PC-9 (cell line): ENCODE measurements at regions not wholly inside any gene's neighbourhood (a gene's known extent, or its start where the extent isn't known, plus 50 kb on each side); places are given as distances from the start of the nearest gene placed in this dataset.

ENCODE experiments used
- BruUV-seq: library from RNA; stranded (reverse); fragments of 400-500 nt; replicated peaks from 2 replicates; lab custom pipeline; 2021; lab: Mats Ljungman, UMichigan
- CTCF ChIA-PET: fragments of 300-600 bp; sonication (Branson Sonifier 250); formaldehyde crosslinking; loops from one replicate; lab custom pipeline; 2022; ENCODE audit warnings: antibody characterized with exemption; lab: Charles Lee
- POLR2A ChIA-PET: fragments of 300-600 bp; sonication (Branson Sonifier 250); formaldehyde crosslinking; loops from one replicate; lab custom pipeline; 2022; ENCODE audit warnings: antibody characterized with exemption; ENCODE audit not compliant: unreplicated experiment; lab: Charles Lee
- DNase-seq, 2 experiments: peaks; one replicate each; pipeline versions ENCODE4 v3.0.0 to v3.0.0-alpha.2; 2015 to 2022; ENCODE audit warnings: mixed read lengths in 1 of 2
- H2AFZ ChIP-seq: fragments of 200-600 bp; sonication (generic); 2 replicates; pipeline ENCODE4 v1.8.1; 2017; ENCODE audit warnings: antibody characterized with exemption
- H3F3A ChIP-seq: fragments of 200-600 bp; sonication (generic); 2 replicates; pipeline ENCODE4 v1.8.1; 2017; ENCODE audit warnings: antibody characterized with exemption, mild to moderate bottlenecking, low read depth; ENCODE audit not compliant: insufficient read depth
- H3K27ac ChIP-seq: fragments of 200-600 bp; sonication (generic); 2 replicates; pipeline ENCODE4 v1.6.1; 2016; ENCODE audit warnings: mixed run types
- H3K27me3 ChIP-seq: fragments of 200-600 bp; sonication (generic); 2 replicates; pipeline ENCODE4 v1.6.1; 2016; ENCODE audit warnings: low read depth, mixed run types; ENCODE audit not compliant: insufficient read depth
- H3K36me3 ChIP-seq: fragments of 200-600 bp; sonication (generic); 2 replicates; pipeline ENCODE4 v1.6.1; 2016; ENCODE audit warnings: low read depth, mixed run types
- H3K4me1 ChIP-seq: fragments of 200-600 bp; sonication (generic); replicated peaks from 2 replicates; pipeline ENCODE4 v1.6.1; 2016; ENCODE audit warnings: mixed run types; ENCODE audit not compliant: insufficient read depth
- H3K4me2 ChIP-seq: fragments of 200-600 bp; sonication (generic); 2 replicates; pipeline ENCODE4 v1.6.1; 2017; ENCODE audit warnings: mixed run types
- H3K4me3 ChIP-seq: fragments of 200-600 bp; sonication (generic); 2 replicates; pipeline ENCODE4 v1.6.1; 2016; ENCODE audit warnings: mixed run types
- H3K79me2 ChIP-seq: fragments of 200-600 bp; sonication (generic); 2 replicates; pipeline ENCODE4 v1.6.1; 2017; ENCODE audit warnings: low read depth, mixed run types
- H3K9me2 ChIP-seq: fragments of 200-600 bp; sonication (generic); 2 replicates; pipeline ENCODE4 v1.8.1; 2017; ENCODE audit warnings: mild to moderate bottlenecking; ENCODE audit not compliant: insufficient read depth
- H3K9me3 ChIP-seq: fragments of 200-600 bp; sonication (generic); 2 replicates; pipeline ENCODE4 v1.8.1; 2016; ENCODE audit warnings: low read depth; ENCODE audit not compliant: insufficient read depth
- H4K20me1 ChIP-seq: fragments of 200-600 bp; sonication (generic); 2 replicates; pipeline ENCODE4 v1.8.1; 2017; ENCODE audit not compliant: insufficient read depth
- EZH2 ChIP-seq: fragments of 200-600 bp; sonication (generic); IDR thresholded peaks from 2 replicates; pipeline ENCODE4 v1.8.0; 2017; ENCODE audit warnings: antibody characterized with exemption, low read depth
- intact Hi-C: fragments of 100-400 bp; cut with micrococcal nuclease; formaldehyde crosslinking; loops from one replicate; pipeline ENCODE4 v1.10.0; 2022; ENCODE audit not compliant: unreplicated experiment
- TF ChIP-seq, protein P1 (sequence below): fragments of 200-600 bp; sonication (generic); conservative IDR thresholded peaks from 2 replicates; pipeline ENCODE4 v1.6.1; 2017; ENCODE audit warnings: mixed run types, antibody characterized with exemption, mild to moderate bottlenecking, moderate library complexity

GRCh38 chr18:6498289-6498856 lies 83.7 kb upstream of the L3MBTL4 start:
- no peak overlapping the region for H3K4me3 ChIP-seq
- no peak overlapping the region for H2AFZ ChIP-seq
- no peak overlapping the region for H3K4me2 ChIP-seq
- no peak for DNase-seq
- ChIA-PET POLR2A (no interaction called here), CTCF (no interaction called here)
- H3K4me1 ChIP-seq = no peaks in the 10 kb centered on the region
- no peaks in the 10 kb centered on the region for H3F3A ChIP-seq
- TF ChIP-seq EZH2 = no peak
- TF ChIP-seq, protein P1, sequence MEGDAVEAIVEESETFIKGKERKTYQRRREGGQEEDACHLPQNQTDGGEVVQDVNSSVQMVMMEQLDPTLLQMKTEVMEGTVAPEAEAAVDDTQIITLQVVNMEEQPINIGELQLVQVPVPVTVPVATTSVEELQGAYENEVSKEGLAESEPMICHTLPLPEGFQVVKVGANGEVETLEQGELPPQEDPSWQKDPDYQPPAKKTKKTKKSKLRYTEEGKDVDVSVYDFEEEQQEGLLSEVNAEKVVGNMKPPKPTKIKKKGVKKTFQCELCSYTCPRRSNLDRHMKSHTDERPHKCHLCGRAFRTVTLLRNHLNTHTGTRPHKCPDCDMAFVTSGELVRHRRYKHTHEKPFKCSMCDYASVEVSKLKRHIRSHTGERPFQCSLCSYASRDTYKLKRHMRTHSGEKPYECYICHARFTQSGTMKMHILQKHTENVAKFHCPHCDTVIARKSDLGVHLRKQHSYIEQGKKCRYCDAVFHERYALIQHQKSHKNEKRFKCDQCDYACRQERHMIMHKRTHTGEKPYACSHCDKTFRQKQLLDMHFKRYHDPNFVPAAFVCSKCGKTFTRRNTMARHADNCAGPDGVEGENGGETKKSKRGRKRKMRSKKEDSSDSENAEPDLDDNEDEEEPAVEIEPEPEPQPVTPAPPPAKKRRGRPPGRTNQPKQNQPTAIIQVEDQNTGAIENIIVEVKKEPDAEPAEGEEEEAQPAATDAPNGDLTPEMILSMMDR = no peak
- H3K36me3 ChIP-seq = no peaks in the 10 kb centered on the region
- intact Hi-C loops = no loop called here
- H3K27ac ChIP-seq = no peak overlapping the region
- H3K79me2 ChIP-seq = no peaks in the 10 kb centered on the region
- no TSS peak for BruUV-seq
- no peaks in the 10 kb centered on the region for H3K9me2 ChIP-seq
- H4K20me1 ChIP-seq = no peaks in the 10 kb centered on the region
- no peaks in the 10 kb centered on the region for H3K9me3 ChIP-seq
- H3K27me3 ChIP-seq = peaks cover 22% of the 10 kb centered on the region

DNA sequence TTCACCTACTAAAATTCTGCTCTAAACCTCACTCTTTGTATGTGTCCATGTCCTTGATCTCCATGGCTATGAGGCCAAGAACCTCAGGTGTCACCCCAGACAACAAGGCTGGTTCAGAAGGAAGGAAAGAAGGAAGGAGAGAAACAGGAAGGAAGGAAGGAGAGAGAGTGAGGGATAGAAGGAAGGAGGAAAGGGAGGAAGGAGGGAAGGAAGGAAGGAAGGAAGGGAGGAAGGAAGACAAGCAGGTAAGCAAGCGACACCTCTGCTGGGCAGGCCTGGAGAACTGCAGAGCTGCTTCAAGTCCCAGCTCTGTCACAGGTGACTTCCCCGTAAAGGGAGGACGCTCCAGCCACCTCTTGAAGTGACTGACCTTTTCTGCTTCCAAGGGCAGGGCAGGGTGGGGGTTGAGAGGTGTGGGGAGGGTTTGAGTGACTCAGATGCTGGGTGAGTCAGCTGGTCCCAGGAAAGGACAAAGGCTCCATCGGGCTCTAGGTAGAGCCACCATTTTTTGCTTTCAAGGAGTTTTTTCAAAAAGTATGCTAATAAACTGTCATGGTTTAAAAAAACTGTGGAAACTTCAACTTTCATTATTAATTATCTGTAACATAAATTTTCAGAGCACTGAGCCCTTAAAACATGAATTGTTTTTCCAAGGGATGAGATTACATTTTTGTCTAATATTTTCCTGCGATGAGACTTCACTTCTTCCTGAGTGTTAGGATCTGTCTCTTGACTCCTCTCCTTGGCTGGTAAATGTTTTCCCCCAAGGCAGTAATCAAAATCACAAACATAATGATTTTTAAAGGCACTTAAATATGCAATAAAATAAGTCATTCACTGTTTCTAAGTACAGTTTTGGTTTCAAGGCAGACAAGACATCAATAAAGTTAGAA lies 90.1 kb upstream of the L3MBTL4 start:
- TF ChIP-seq, protein P1 = no peak
- TF ChIP-seq EZH2 = no peak
- CTCF ChIA-PET = no interaction called here

GRCh38 chr18:6505498-6505875 lies 90.8 kb upstream of the L3MBTL4 start:
- Histone ChIP-seq H3K4me1 (no peaks in the 10 kb centered on the region), H2AFZ (no peak overlapping the region), H3K79me2 (no peaks in the 10 kb centered on the region), H3K9me3 (no peaks in the 10 kb centered on the region), H3K4me2 (no peak overlapping the region), H3K27me3 (peaks cover 8% of the 10 kb centered on the region; the same call in 1 of the 2 replicates), H3K36me3 (no peaks in the 10 kb centered on the region), H4K20me1 (no peaks in the 10 kb centered on the region), H3K4me3 (no peak overlapping the region), H3F3A (no peaks in the 10 kb centered on the region), H3K9me2 (no peaks in the 10 kb centered on the region), H3K27ac (no peak overlapping the region)
- POLR2A ChIA-PET = no interaction called here
- no TSS peak for BruUV-seq
- intact Hi-C loops = no loop called here
- CTCF ChIA-PET = no interaction called here
- no peak for DNase-seq
- TF ChIP-seq EZH2 = no peak
- TF ChIP-seq, protein P1 = no peak

More for the DNA sequence above, 90.1 kb upstream of the L3MBTL4 start:
- H3K27ac ChIP-seq = no peak overlapping the region
- no peaks in the 10 kb centered on the region for H4K20me1 ChIP-seq
- intact Hi-C loops = no loop called here
- no peaks in the 10 kb centered on the region for H3K9me3 ChIP-seq
- DNase-seq = no peak
- H3K4me1 ChIP-seq = no peaks in the 10 kb centered on the region
- peaks cover 8% of the 10 kb centered on the region; the same call in 1 of the 2 replicates for H3K27me3 ChIP-seq
- H3K4me2 ChIP-seq = no peak overlapping the region
- no peaks in the 10 kb centered on the region for H3K9me2 ChIP-seq
- no peak overlapping the region for H3K4me3 ChIP-seq
- POLR2A ChIA-PET = no interaction called here
- H2AFZ ChIP-seq = no peak overlapping the region
- no peaks in the 10 kb centered on the region for H3K79me2 ChIP-seq
- no TSS peak for BruUV-seq
- no peaks in the 10 kb centered on the region for H3F3A ChIP-seq
- H3K36me3 ChIP-seq = no peaks in the 10 kb centered on the region
